ENCODE measurements at regions not wholly inside any gene's neighbourhood (a gene's known extent, or its start where the extent isn't known, plus 50 kb on each side); places are given as distances from the start of the nearest gene placed in this dataset.

GRCh38 chr2:139378373-139378772 lies 598.2 kb upstream of the NXPH2 start (continued):
- TF ChIP-seq FOSL2 (IDR thresholded peaks at IDR 0.05; ENCODE audit: borderline replicate concordance, low read depth) (no peak), SMC3 (IDR thresholded peaks at IDR 0.05; ENCODE audit: low read depth, low read length) (no peak), PBX3 (IDR thresholded peaks at IDR 0.05) (no peak), USF1 (IDR thresholded peaks at IDR 0.05; ENCODE audit: borderline replicate concordance, low read depth) (no peak), TCF12 (IDR thresholded peaks at IDR 0.05) (no peak), REST (IDR thresholded peaks at IDR 0.05; ENCODE audit: low read depth, low read length) (no peak)

GRCh38 chr2:139374296-139374850 lies 594.2 kb upstream of the NXPH2 start:
- Histone ChIP-seq H3K9me3 (no peaks in the 10 kb centered on the region), H4K20me1 (ENCODE audit: insufficient read depth) (no peaks in the 10 kb centered on the region), H3K4me1 (ENCODE audit: control insufficient read depth in 1 of 2, insufficient read depth in 2 of 2, low read depth in 1 of 2, low read length in 1 of 2) (no peaks in the 10 kb centered on the region), H3K36me3 (replicated peaks in 1 of 2; ENCODE audit: control insufficient read depth in 1 of 2, insufficient read depth in 2 of 2, low read length in 1 of 2) (no peaks in the 10 kb centered on the region), H3K9me2 (no peaks in the 10 kb centered on the region), H3F3A (replicated peaks; ENCODE audit: insufficient read depth) (no peaks in the 10 kb centered on the region), H2AFZ (ENCODE audit: low read depth) (no peak overlapping the region), H3K4me3 (ENCODE audit: low read depth in 2 of 2, low read length in 1 of 2) (no peak overlapping the region), H3K4me2 (no peak overlapping the region), H3K79me2 (ENCODE audit: insufficient read depth) (no peaks in the 10 kb centered on the region), H3K9ac (no peak overlapping the region), H3K27me3 (ENCODE audit: insufficient read depth) (no peaks in the 10 kb centered on the region), H3K27ac (ENCODE audit: low read depth in 2 of 2, low read length in 1 of 2) (no peak overlapping the region)
- no peak for TF ChIP-seq EP300 (IDR thresholded peaks at IDR 0.05; ENCODE audit: borderline replicate concordance in 1 of 2, low read depth in 1 of 2, low read length in 1 of 2)
- 33% methylated on average over 4 of the region's 4 CpGs for WGBS (ENCODE audit: low lambda C conversion rate)
- CTCF ChIA-PET: no interaction called here
- DNase-seq: no peak
- POLR2A ChIA-PET: no interaction called here

Data from SK-N-SH (cell line).